K562 (cell line): ENCODE measurements at regions not wholly inside any gene's neighbourhood (a gene's known extent, or its start where the extent isn't known, plus 50 kb on each side); places are given as distances from the start of the nearest gene placed in this dataset.

ENCODE experiments used
- ATAC-seq: fragments of 200-7000 bp; cut with Tn5 transposase; 3 replicates; pipeline ENCODE4 v1.9.1; 2020; ENCODE audit warnings: moderate library complexity
- BruUV-seq: library from RNA; stranded (reverse); fragments of 400-500 nt; replicated peaks from 2 replicates; lab custom pipeline; 2021; lab: Mats Ljungman, UMichigan
- CTCF ChIA-PET: fragments of 300-600 bp; formaldehyde crosslinking; extraction: SDS; loops from one replicate; lab custom pipeline; 2021; ENCODE audit warnings: low intra/inter-chr PET ratio; lab: Yijun Ruan, JAX
- POLR2A ChIA-PET: fragments of 300-600, 350-650 bp; sonication (Branson Sonifier 250); formaldehyde crosslinking; extraction: SDS; loops from one replicate; lab custom pipeline; 2021; ENCODE audit warnings: antibody characterized with exemption, inconsistent platforms; lab: Yijun Ruan, JAX
- DNase-seq, 4 experiments: peaks; one replicate each; pipeline versions ENCODE4 v3.0.0 to v3.0.0-alpha.2; 2011 to 2018; ENCODE audit warnings: low spot score in 3 of 4, mixed read lengths in 3 of 4; ENCODE audit errors: extremely low read depth in 1 of 4
- FAIRE-seq: peaks from 2 replicates; lab custom pipeline; 2011; peaks lifted over from hg19 to GRCh38; lab: Jason Lieb, UNC
- H2AFZ ChIP-seq: 2 replicates; pipeline ENCODE4 v1.6.0; 2011; ENCODE audit warnings: low read depth, low read length, control low read depth, inconsistent platforms
- H3K27ac ChIP-seq: fragments of 200-600 bp; 3 replicates; pipeline ENCODE4 v1.8.0; 2011; ENCODE audit warnings: low read depth, mild to moderate bottlenecking, control low read depth, inconsistent platforms, low read length, moderate library complexity, mixed read lengths; ENCODE audit errors: extremely low read depth
- H3K27me3 ChIP-seq, 2 experiments: fragments of 300-600 bp in 1 of 2; 2 replicates in 1 of 2; 3 replicates in 1 of 2; pipeline versions ENCODE4 v1.6.0 to v1.8.0; 2011; ENCODE audit warnings: inconsistent platforms in 2 of 2, low read length in 2 of 2, mild to moderate bottlenecking in 1 of 2, mixed read lengths in 1 of 2, moderate library complexity in 1 of 2; ENCODE audit not compliant: control insufficient read depth in 2 of 2, insufficient read depth in 2 of 2
- H3K36me3 ChIP-seq: fragments of 300-600 bp; 3 replicates; pipeline ENCODE4 v1.8.0; 2011; ENCODE audit warnings: mild to moderate bottlenecking, low read length, inconsistent platforms; ENCODE audit not compliant: control insufficient read depth, insufficient read depth
- H3K4me1 ChIP-seq, 2 experiments: fragments of 200-600 bp in 1 of 2; replicated peaks in 1 of 2; 2 replicates in 1 of 2; 3 replicates in 1 of 2; pipeline versions ENCODE4 v1.5.1 to v1.8.0; 2011; ENCODE audit warnings: inconsistent platforms in 2 of 2, low read length in 2 of 2, mild to moderate bottlenecking in 1 of 2, mixed read lengths in 1 of 2, moderate library complexity in 1 of 2; ENCODE audit not compliant: control insufficient read depth in 2 of 2, insufficient read depth in 2 of 2
- H3K4me2 ChIP-seq: 2 replicates; pipeline ENCODE4 v1.6.1; 2011; ENCODE audit warnings: low read length, control low read depth, inconsistent platforms, mixed read lengths; ENCODE audit not compliant: insufficient read depth
- H3K4me3 ChIP-seq: fragments of 200-600 bp; sonication (generic), shearing (Covaris generic); 2 replicates; pipeline ENCODE4 v1.5.1; 2016; ENCODE audit warnings: control low read depth, inconsistent platforms
- H3K79me2 ChIP-seq: fragments of 200-600 bp; 3 replicates; pipeline ENCODE4 v1.8.0; 2011; ENCODE audit warnings: low read length, inconsistent platforms; ENCODE audit not compliant: control insufficient read depth, insufficient read depth
- H3K9ac ChIP-seq, 2 experiments: 2 replicates each; pipeline versions ENCODE4 v1.6.0 to v1.6.1; 2011; ENCODE audit warnings: low read depth in 2 of 2, low read length in 2 of 2, control low read depth in 1 of 2, inconsistent platforms in 1 of 2, mild to moderate bottlenecking in 1 of 2, mixed read lengths in 1 of 2; ENCODE audit not compliant: insufficient read depth in 1 of 2
- H3K9me1 ChIP-seq: one replicate; pipeline ENCODE4 v1.6.0; 2011; ENCODE audit warnings: inconsistent platforms, mild to moderate bottlenecking, low read length, moderate library complexity; ENCODE audit not compliant: control insufficient read depth, insufficient read depth
- H3K9me3 ChIP-seq: replicated peaks from 2 replicates; pipeline ENCODE4 v1.5.1; 2011; ENCODE audit warnings: low read depth, low read length, inconsistent platforms; ENCODE audit not compliant: control insufficient read depth, insufficient read depth
- H4K20me1 ChIP-seq: replicated peaks from 2 replicates; pipeline ENCODE4 v1.6.1; 2011; ENCODE audit warnings: low read length, inconsistent platforms, mixed read lengths; ENCODE audit not compliant: control insufficient read depth, insufficient read depth
- BMI1 ChIP-seq: fragments of 150-350 bp; IDR thresholded peaks from 2 replicates; pipeline ENCODE4 v1.6.1; 2014; ENCODE audit warnings: low read length
- CEBPG ChIP-seq, 3 experiments: fragments of 200-800 bp in 1 of 3; sonication (Bioruptor generic) in 1 of 3; sonication (generic) in 1 of 3; formaldehyde crosslinking in 1 of 3; IDR thresholded peaks in 2 of 3; conservative IDR thresholded peaks in 1 of 3; 2 replicates each; pipeline versions ENCODE4 v1.6.1 to v1.8.0; 2016 to 2022; ENCODE audit warnings: missing compliant biosample characterization in 2 of 3, missing genetic modification characterization in 2 of 3, mild to moderate bottlenecking in 1 of 3, missing genetic modification reagents in 1 of 3
- CHCHD3 ChIP-seq: fragments of 250-450 bp; sonication (Bioruptor Pico); IDR thresholded peaks from 2 replicates; pipeline ENCODE4 v2.1.2; 2022; ENCODE audit warnings: mild to moderate bottlenecking
- DMBX1 ChIP-seq: fragments of 250-450 bp; sonication (Bioruptor Pico); IDR thresholded peaks from 2 replicates; pipeline ENCODE4 v1.8.0; 2022; ENCODE audit warnings: inconsistent platforms, mild to moderate bottlenecking, moderate library complexity, borderline replicate concordance
- FIP1L1 ChIP-seq: fragments of 200-400 bp; formaldehyde crosslinking; IDR thresholded peaks from 2 replicates; pipeline ENCODE4 v1.6.1; 2018; ENCODE audit warnings: mild to moderate bottlenecking, low read depth, low read length; ENCODE audit not compliant: poor library complexity, severe bottlenecking
- KDM2B ChIP-seq: fragments of 250-450 bp; sonication (Bioruptor Pico); IDR thresholded peaks from 2 replicates; pipeline ENCODE4 v1.8.0; 2021; ENCODE audit warnings: mild to moderate bottlenecking, moderate library complexity
- MXI1 ChIP-seq: IDR thresholded peaks from 2 replicates; pipeline ENCODE4 v1.6.1; 2011; ENCODE audit warnings: low read depth, mild to moderate bottlenecking, improper control_type of control experiment, low read length
- PML ChIP-seq: IDR thresholded peaks from 2 replicates; pipeline ENCODE4 v1.6.1; 2012; ENCODE audit warnings: low read length, inconsistent platforms
- TBL1XR1 ChIP-seq, 2 experiments: IDR thresholded peaks; 2 replicates each; pipeline ENCODE4 v1.6.1; 2012; ENCODE audit warnings: improper control_type of control experiment in 2 of 2, low read length in 2 of 2, mild to moderate bottlenecking in 1 of 2
- ZBTB12 ChIP-seq: fragments of 250-450 bp; sonication (Bioruptor Pico); IDR thresholded peaks from 2 replicates; pipeline ENCODE4 v1.4.0; 2020
- ZNF3 ChIP-seq: fragments of 250-450 bp; sonication (Bioruptor Pico); IDR thresholded peaks from 2 replicates; pipeline ENCODE4 v1.5.0; 2021; ENCODE audit warnings: mild to moderate bottlenecking, moderate library complexity
- ZNF695 ChIP-seq: fragments of 450-650 bp; formaldehyde crosslinking; IDR thresholded peaks from 2 replicates; pipeline ENCODE4 v1.4.0; 2020; ENCODE audit warnings: mild to moderate bottlenecking, moderate library complexity
- ZNF766 ChIP-seq: fragments of 200-800 bp; sonication (Bioruptor generic); conservative IDR thresholded peaks from 2 replicates; pipeline ENCODE4 v1.6.1; 2016; ENCODE audit warnings: missing genetic modification characterization, missing compliant biosample characterization
- WGBS: fragments of 100-300 bp; shearing (Covaris generic); methylation state at CpG from one replicate; pipeline ENCODE4 v1.1.6; 2016; ENCODE audit warnings: low coverage, mixed read lengths; ENCODE audit not compliant: insufficient coverage; ENCODE audit errors: missing lambda C conversion rate; 5-methylcytosine and 5-hydroxymethylcytosine counted together
- in situ Hi-C: fragments of 300-500 bp; cut with MboI; formaldehyde crosslinking; loops from 4 replicates; pipeline ENCODE4 v1.15.0; 2018; ENCODE audit warnings: inconsistent platforms, mixed read lengths
- intact Hi-C: fragments of 100-400 bp; cut with micrococcal nuclease; formaldehyde crosslinking; loops from 2 replicates; pipeline ENCODE4 v1.14.2; 2022

GRCh38 chr20:6680441-6680840 is 87.0 kb upstream of the BMP2 start:
- TF ChIP-seq ZNF695 (CRISPR knock-in tag), result no peak
- no peaks in the 10 kb centered on the region for H3K79me2 ChIP-seq
- DNase-seq (no peak), ATAC-seq (no peak), FAIRE-seq (no peak)
- BruUV-seq, result no TSS peak
- H3K4me2 ChIP-seq, result no peak overlapping the region
- no peak overlapping the region for H2AFZ ChIP-seq
- H3K27me3 ChIP-seq, result no peaks in the 10 kb centered on the region
- no peaks in the 10 kb centered on the region for H4K20me1 ChIP-seq
- CTCF ChIA-PET, result no interaction called here
- H3K9ac ChIP-seq, result no peak overlapping the region
- intact Hi-C loops (no loop called here), in situ Hi-C loops (no loop called here)
- H3K36me3 ChIP-seq, result no peaks in the 10 kb centered on the region
- POLR2A ChIA-PET, result no interaction called here
- no peaks in the 10 kb centered on the region for H3K9me1 ChIP-seq
- no peak overlapping the region for H3K4me3 ChIP-seq
- WGBS, result 0% methylated on average over 2 of the region's 2 CpGs
- H3K27ac ChIP-seq, result no peak overlapping the region
- H3K4me1 ChIP-seq, result no peaks in the 10 kb centered on the region
- no peaks in the 10 kb centered on the region for H3K9me3 ChIP-seq

- FAIRE-seq, result no peak
- Histone ChIP-seq H3K9me3 (no peaks in the 10 kb centered on the region), H3K4me3 (no peak overlapping the region), H4K20me1 (no peaks in the 10 kb centered on the region), H3K4me2 (no peak overlapping the region), H2AFZ (no peak overlapping the region), H3K9me1 (no peaks in the 10 kb centered on the region), H3K9ac (no peak overlapping the region), H3K27me3 (no peaks in the 10 kb centered on the region), H3K4me1 (no peaks in the 10 kb centered on the region), H3K27ac (no peak overlapping the region), H3K79me2 (no peaks in the 10 kb centered on the region), H3K36me3 (no peaks in the 10 kb centered on the region)
- no peak for TF ChIP-seq ZNF766 (CRISPR knock-in tag)
- TF ChIP-seq FIP1L1, result no peak
- no peak for TF ChIP-seq TBL1XR1 (IDR thresholded peaks at IDR 0.05; ENCODE audit: low read length in 2 of 2)
- no peak for TF ChIP-seq CHCHD3 (CRISPR knock-in tag)
- no peak for TF ChIP-seq ZNF3 (CRISPR knock-in tag)
- TF ChIP-seq BMI1, result no peak
- no peak for TF ChIP-seq MXI1
- no peak for TF ChIP-seq DMBX1 (CRISPR knock-in tag)
- TF ChIP-seq KDM2B, result no peak
- no peak for TF ChIP-seq PML
- no peak for TF ChIP-seq ZBTB12 (CRISPR knock-in tag)
- TF ChIP-seq CEBPG (CRISPR knock-in tag; IDR thresholded peaks at IDR 0.05), result no peak
- no peak for TF ChIP-seq CEBPG (tag; conservative IDR thresholded peaks at IDR 0.05 in 1 of 2, IDR thresholded peaks at IDR 0.05 in 1 of 2)
- intact Hi-C loops, result no loop called here
- ChIA-PET CTCF (no interaction called here), POLR2A (no interaction called here)
- no peak for ATAC-seq
- 0% methylated on average over 2 of the region's 2 CpGs for WGBS
- BruUV-seq, result no TSS peak
- no peak for DNase-seq
- in situ Hi-C loops, result no loop called here
These were observed 88.4 kb upstream of the BMP2 start for GRCh38 chr20:6679086-6679485.
